Body of pancreas (tissue), 4 donors: ENCODE measurements at regions not wholly inside any gene's neighbourhood (a gene's known extent, or its start where the extent isn't known, plus 50 kb on each side); places are given as distances from the start of the nearest gene placed in this dataset.

ENCODE experiments used
- CTCF ChIP-seq, 7 experiments: fragments of 450-650 bp in 4 of 7; fragments of 200-600 bp in 3 of 7; sonication (generic) in 3 of 7; IDR thresholded peaks; one replicate each; pipeline ENCODE4 v1.5.1; 2016 to 2019; ENCODE audit warnings: antibody characterized with exemption in 7 of 7
- POLR2A ChIP-seq, 3 donors: fragments of 450-650 bp; IDR thresholded peaks; one replicate each; pipeline ENCODE4 v1.6.1; 2016; ENCODE audit warnings: antibody characterized with exemption in 3 of 3, mild to moderate bottlenecking in 2 of 3

DNA sequence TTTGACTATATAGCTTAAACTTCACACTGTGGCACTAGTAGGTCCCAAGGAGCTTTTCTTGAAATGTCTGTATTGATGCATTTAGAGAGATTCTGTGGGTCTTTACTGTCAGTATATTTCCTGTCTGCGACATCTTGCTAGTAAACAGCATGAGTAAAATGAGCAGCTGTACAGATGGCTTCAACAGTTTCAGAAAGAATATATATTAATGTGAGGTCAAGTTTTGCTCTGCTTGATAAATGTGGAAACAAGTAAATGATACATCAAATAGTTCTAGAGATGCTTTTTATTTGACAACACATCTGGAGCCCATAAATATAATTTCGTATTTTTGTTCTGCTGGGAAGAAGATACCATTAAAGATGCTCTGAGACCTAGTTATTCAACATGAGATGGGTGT is 310.9 kb upstream of the COL3A1 start:
- TF ChIP-seq CTCF (IDR thresholded peaks at IDR 0.05), result no peak
- TF ChIP-seq POLR2A (IDR thresholded peaks at IDR 0.05), result no peak
